ENCODE measurements at regions not wholly inside any gene's neighbourhood (a gene's known extent, or its start where the extent isn't known, plus 50 kb on each side); places are given as distances from the start of the nearest gene placed in this dataset.

GRCh38 chr16:14334366-14335080, 263.4 kb downstream of the MRTFB start:
- DNase-seq (ENCODE audit: low spot score), result no peak

- no peak for DNase-seq (ENCODE audit: low spot score)
Observed at GRCh38 chr16:14333361-14333760, 262.2 kb downstream of the MRTFB start.

- no peak for DNase-seq (ENCODE audit: low spot score)
Observed at GRCh38 chr16:14331020-14331419, 259.9 kb downstream of the MRTFB start.

- DNase-seq (ENCODE audit: low spot score), result no peak
Observed at GRCh38 chr16:14329727-14330350, 258.7 kb downstream of the MRTFB start.

- no peak for DNase-seq (ENCODE audit: low spot score)
Observed at GRCh38 chr16:14325502-14326401, 254.6 kb downstream of the MRTFB start.

- no peak for DNase-seq (ENCODE audit: low spot score)
Observed at GRCh38 chr16:14324581-14324980, 253.5 kb downstream of the MRTFB start.

- no peak for DNase-seq (ENCODE audit: low spot score)
Observed at GRCh38 chr16:14322186-14322585, 251.1 kb downstream of the MRTFB start.

GRCh38 chr16:14321542-14321941, 250.4 kb downstream of the MRTFB start:
- DNase-seq (ENCODE audit: low spot score), result no peak

- no peak for DNase-seq (ENCODE audit: low spot score)
Observed at GRCh38 chr16:14320406-14320805, 249.3 kb downstream of the MRTFB start.

All from CD4-positive, alpha-beta T cell treated with Interleukin-15 for 4 hours (primary cell).